GM19043 (cell line): ENCODE measurements at regions not wholly inside any gene's neighbourhood (a gene's known extent, or its start where the extent isn't known, plus 50 kb on each side); places are given as distances from the start of the nearest gene placed in this dataset.
"Not testable (repeated sequence)": the region's sequence is repeated elsewhere in the genome, so short reads cannot be mapped to it uniquely, and the experiment has no call there.

Experiments used
- ATAC-seq: cut with Tn5 transposase; IDR thresholded peaks from one replicate; pipeline ENCODE4 v1.9.1; 2021; ENCODE audit warnings: low read depth; ENCODE audit not compliant: unreplicated experiment

- no peak for ATAC-seq
Measured at GRCh38 chr10:9214618-9215017, 1160.1 kb downstream of the GATA3 start.

- ATAC-seq: no peak
Measured at GRCh38 chr10:9215121-9215520, 1160.6 kb downstream of the GATA3 start.

GRCh38 chr10:9219860-9220259 lies 1165.4 kb downstream of the GATA3 start:
- ATAC-seq: no peak

- no peak for ATAC-seq
Measured at GRCh38 chr10:9222917-9223316, 1168.4 kb downstream of the GATA3 start.

GRCh38 chr10:9227679-9228365 lies 1173.3 kb downstream of the GATA3 start:
- ATAC-seq: no peak

DNA sequence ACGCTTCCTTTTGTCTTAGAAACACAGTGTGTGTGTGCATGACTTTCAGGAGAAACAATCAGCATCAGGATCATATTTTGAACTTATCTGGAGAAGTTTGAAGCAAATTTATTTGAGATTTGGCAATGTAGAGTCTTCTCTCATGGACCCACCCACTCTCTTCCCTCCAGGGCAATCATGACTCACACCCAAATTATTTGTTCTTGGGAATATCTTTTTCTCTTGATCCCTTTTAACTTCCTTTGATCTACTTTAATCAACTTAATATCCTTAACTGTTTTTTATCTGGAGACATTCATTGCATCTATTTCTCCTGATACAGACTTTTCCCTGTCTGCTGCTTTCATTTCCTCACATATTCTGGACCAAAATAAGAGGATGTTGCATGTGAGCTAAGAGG lies 1174.3 kb downstream of the GATA3 start:
- ATAC-seq: no peak

- ATAC-seq: no peak
Measured at GRCh38 chr10:9229702-9230244, 1175.3 kb downstream of the GATA3 start.

GRCh38 chr10:9230625-9231024 lies 1176.1 kb downstream of the GATA3 start:
- no peak for ATAC-seq

DNA sequence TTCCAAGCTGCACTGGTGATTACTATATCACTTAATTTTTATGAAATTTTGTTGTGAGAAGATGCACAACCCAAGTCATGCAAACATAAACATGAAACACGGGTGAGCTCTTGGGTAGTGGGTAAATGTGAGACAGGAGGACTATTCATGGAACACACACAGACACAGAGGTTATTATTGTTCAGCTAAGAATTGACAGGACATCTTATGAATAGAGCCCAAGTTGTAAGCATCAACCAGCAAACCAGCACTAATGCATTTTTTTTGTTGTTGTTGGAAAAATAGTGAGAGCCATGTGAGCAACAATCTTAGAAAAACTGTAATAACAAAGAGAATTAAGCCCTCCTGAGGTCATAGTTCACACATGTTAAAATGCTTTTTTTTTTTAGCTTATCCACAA lies 1179.7 kb downstream of the GATA3 start:
- ATAC-seq: no peak

GRCh38 chr10:9238041-9238440 lies 1183.6 kb downstream of the GATA3 start:
- no peak for ATAC-seq

DNA sequence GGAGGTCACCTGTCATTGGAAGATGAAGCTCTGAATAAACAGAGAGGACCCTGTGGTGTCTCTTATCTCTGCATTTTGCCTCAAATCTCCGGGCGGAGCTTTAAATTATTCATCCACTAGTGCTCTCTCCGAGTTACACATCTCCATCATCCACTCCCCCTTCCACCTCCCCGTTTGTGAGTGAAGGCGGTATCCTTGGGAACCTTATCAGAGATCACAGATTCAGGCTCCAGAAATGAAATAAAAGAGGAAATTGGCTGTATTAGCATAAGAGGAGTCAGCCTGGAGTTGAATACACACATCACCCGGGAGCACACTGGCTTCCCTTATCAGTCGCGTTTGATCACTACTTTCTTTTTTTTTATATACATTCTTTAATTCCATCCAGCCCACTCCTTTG lies 1184.8 kb downstream of the GATA3 start:
- ATAC-seq: no peak

GRCh38 chr10:9243941-9244411 lies 1189.5 kb downstream of the GATA3 start:
- ATAC-seq: no peak

DNA sequence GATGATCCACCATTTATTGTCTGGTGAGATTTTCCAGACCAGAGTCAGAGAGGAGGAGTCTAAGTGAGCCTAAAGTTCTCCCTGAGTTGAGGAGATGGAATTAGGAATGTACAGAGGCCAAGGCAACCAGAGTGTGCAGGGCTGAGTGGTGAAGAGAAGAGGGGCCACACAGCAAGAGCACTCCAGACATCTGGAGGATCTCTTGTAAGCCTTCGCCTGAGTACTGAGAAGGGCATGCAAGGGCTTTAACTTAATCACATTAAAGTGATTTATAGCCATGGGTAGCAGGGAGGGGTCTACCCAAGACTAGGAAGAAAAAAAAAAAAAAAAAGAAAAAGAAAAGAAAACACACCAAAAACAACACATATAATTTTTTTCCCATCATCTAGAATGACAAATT lies 1190.4 kb downstream of the GATA3 start:
- no peak for ATAC-seq

DNA sequence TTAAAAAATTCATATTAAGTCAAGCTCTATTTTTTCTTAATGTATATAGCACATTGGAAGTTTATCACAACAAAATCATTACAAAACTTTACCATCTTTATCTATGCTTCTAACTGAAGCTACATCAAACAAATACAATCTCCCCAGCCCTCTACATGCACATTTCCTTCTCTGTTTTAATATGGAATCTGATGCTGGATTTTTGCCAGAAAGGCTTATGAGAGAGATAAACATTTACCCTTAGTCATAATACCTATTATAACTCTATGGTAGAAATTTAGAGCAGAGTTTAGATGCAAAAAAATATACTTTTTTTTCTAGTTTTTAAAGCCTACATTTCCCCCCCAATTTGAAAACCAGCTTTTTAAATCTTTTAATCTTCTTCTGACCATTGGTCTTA lies 1198.6 kb downstream of the GATA3 start:
- no peak for ATAC-seq

- no peak for ATAC-seq
Measured at GRCh38 chr10:9254353-9254752, 1199.9 kb downstream of the GATA3 start.

DNA sequence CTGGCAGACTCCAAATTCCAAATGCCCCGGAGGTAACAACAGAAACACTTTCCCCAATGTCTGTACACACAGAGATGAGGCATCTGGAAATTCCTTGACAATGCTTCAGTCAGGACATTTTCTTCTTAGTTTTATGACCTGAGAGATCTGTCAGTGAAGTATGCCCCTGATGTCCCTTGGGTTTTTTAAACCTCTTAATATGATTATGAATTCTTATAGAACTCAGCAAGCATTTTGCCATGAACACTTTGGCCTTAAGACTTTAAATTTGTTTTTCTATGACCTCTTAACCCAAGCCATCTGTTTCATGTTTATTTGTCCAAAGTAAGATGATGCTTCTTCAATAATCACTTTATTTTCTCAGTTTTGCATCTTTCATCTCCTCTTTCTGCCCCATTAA lies 1206.2 kb downstream of the GATA3 start:
- no peak for ATAC-seq

- no peak for ATAC-seq
Measured at GRCh38 chr10:9262770-9263169, 1208.3 kb downstream of the GATA3 start.

DNA sequence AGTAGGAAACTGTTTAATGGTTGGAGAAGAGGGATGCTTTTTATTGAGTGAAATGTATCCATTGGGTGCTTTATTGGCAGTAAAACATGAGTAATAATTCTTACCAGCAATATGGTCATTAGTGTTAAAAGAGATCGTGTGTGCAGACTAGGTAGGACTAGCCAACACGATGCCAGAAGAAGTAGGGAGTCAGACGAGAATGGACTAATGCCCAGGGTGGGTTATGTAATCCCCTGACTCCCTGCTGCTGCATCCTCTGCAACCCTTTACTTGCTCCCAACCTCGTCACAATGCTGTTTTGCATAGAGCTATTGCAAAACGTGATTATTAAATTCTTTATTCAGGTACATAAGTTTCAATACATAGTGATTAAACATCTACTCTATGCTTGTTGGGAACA lies 1213.7 kb downstream of the GATA3 start:
- ATAC-seq: no peak

DNA sequence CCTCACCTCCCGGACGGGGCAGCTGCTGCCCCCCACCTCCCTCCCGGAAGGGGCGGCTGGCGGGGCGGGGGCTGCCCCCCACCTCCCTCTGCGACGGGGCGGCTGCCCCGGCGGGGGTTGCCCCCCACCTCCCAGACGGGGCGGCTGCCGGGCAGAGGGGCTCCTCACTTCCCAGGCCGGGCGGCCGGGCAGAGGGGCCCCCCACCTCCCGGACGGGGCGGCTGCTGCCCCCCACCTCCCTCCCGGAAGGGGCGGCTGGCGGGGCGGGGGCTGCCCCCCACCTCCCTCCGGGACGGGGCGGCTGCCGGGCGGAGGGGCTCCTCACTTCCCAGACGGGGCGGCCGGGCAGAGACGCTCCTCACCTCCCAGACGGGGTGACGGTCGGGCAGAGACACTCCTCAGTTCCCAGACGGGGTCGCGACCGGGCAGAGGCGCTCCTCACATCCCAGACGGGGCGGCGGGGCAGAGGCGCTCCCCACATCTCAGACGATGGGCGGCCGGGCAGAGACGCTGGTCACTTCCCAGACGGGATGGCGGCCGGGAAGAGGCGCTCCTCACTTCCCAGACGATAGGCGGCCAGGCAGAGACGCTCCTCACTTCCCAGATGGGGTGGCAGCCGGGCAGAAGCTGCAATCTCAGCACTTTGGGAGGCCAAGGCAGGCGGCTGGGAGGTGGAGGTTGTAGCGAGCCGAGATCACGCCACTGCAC lies 1218.8 kb downstream of the GATA3 start:
- ATAC-seq: not testable (repeated sequence)

DNA sequence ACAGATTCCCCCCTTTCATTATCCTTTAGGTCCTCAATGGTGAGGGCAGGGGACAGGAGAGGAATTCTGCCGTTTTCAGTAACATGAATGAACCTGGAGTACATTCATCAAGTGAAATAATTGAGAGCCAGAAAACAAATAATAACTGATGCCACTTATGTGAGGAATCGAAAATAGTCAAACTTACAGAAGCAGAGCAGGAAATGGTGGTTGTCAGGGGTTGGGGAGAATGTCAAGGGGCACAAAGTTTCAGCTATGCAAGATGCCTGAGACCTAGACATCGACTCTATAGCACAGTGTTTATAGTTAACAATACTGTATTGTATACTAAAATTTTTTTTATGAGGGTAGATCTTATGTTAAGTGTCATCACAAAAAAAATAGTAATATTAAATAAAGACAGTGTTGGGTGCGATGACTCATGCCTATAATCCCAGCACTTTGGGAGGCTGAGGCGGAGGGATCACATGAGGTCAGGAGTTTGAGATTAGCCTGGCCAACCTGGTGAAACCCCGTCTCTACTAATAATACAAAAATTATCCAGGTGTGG lies 1219.8 kb downstream of the GATA3 start:
- ATAC-seq: no peak

- ATAC-seq: no peak
Measured at GRCh38 chr10:9275861-9276260, 1221.4 kb downstream of the GATA3 start.

- no peak for ATAC-seq
Measured at GRCh38 chr10:9285690-9286089, 1231.2 kb downstream of the GATA3 start.
